Thymus (tissue), 11 donors: ENCODE measurements at regions not wholly inside any gene's neighbourhood (a gene's known extent, or its start where the extent isn't known, plus 50 kb on each side); places are given as distances from the start of the nearest gene placed in this dataset.

Experiments
- DNase-seq, 9 donors: peaks; one replicate each; pipeline ENCODE4 v3.0.0-alpha.2; 2013; ENCODE audit warnings: low spot score in 9 of 9, low read depth in 6 of 9, missing footprints in 1 of 9
- H3K27ac ChIP-seq, 2 donors: one replicate each; pipeline ENCODE4 v1.5.1; 2013; ENCODE audit warnings: control low read depth in 1 of 2, low read depth in 1 of 2, low read length in 1 of 2, mild to moderate bottlenecking in 1 of 2, moderate library complexity in 1 of 2
- H3K27me3 ChIP-seq, 2 donors: one replicate each; pipeline ENCODE4 v1.5.1; 2013; ENCODE audit warnings: low read length in 1 of 2; ENCODE audit not compliant: control insufficient read depth in 2 of 2, insufficient read depth in 1 of 2
- H3K36me3 ChIP-seq, 2 donors: one replicate each; pipeline ENCODE4 v1.5.1; 2013; ENCODE audit warnings: low read length in 1 of 2, mild to moderate bottlenecking in 1 of 2, moderate library complexity in 1 of 2; ENCODE audit not compliant: control insufficient read depth in 2 of 2, insufficient read depth in 2 of 2
- H3K4me1 ChIP-seq, 2 donors: one replicate each; pipeline ENCODE4 v1.5.1; 2013; ENCODE audit warnings: low read length in 2 of 2; ENCODE audit not compliant: control insufficient read depth in 2 of 2, insufficient read depth in 2 of 2
- H3K4me3 ChIP-seq, 2 donors: one replicate each; pipeline ENCODE4 v1.5.1; 2013; ENCODE audit warnings: low read length in 2 of 2, control low read depth in 1 of 2, mild to moderate bottlenecking in 1 of 2
- H3K9me3 ChIP-seq, 2 donors: one replicate each; pipeline ENCODE4 v1.5.1; 2013; ENCODE audit warnings: low read length in 1 of 2, mild to moderate bottlenecking in 1 of 2; ENCODE audit not compliant: control insufficient read depth in 2 of 2, insufficient read depth in 1 of 2
- WGBS: extraction: QIAGEN DNeasy Blood & Tissue Kit; methylation state at CpG from one replicate; pipeline ENCODE4 v1.1.7; 2013; 5-methylcytosine and 5-hydroxymethylcytosine counted together
- donor health status: healthy.

GRCh38 chr9:12060811-12061210 lies 632.4 kb upstream of the TYRP1 start:
- H3K4me3 ChIP-seq: no peak overlapping the region
- H3K36me3 ChIP-seq: no peaks in the 10 kb centered on the region
- WGBS: 81% methylated on average over 2 of the region's 2 CpGs
- no peaks in the 10 kb centered on the region for H3K9me3 ChIP-seq
- H3K27ac ChIP-seq: no peak overlapping the region
- no peaks in the 10 kb centered on the region for H3K4me1 ChIP-seq
- H3K27me3 ChIP-seq: no peaks in the 10 kb centered on the region
- no peak for DNase-seq

GRCh38 chr9:12065050-12065449 lies 628.1 kb upstream of the TYRP1 start:
- H3K36me3 ChIP-seq: no peaks in the 10 kb centered on the region
- WGBS: 45% methylated on average over 3 of the region's 3 CpGs
- H3K27me3 ChIP-seq: no peaks in the 10 kb centered on the region
- H3K9me3 ChIP-seq: no peaks in the 10 kb centered on the region
- no peaks in the 10 kb centered on the region for H3K4me1 ChIP-seq
- H3K27ac ChIP-seq: no peak overlapping the region
- DNase-seq: no peak
- H3K4me3 ChIP-seq: no peak overlapping the region

GRCh38 chr9:12065686-12066085 lies 627.5 kb upstream of the TYRP1 start:
- H3K27ac ChIP-seq: no peak overlapping the region
- H3K36me3 ChIP-seq: no peaks in the 10 kb centered on the region
- H3K27me3 ChIP-seq: no peaks in the 10 kb centered on the region
- no peaks in the 10 kb centered on the region for H3K9me3 ChIP-seq
- DNase-seq: no peak
- WGBS: 91% methylated on average over 3 of the region's 3 CpGs
- no peak overlapping the region for H3K4me3 ChIP-seq
- H3K4me1 ChIP-seq: no peaks in the 10 kb centered on the region

- Histone ChIP-seq H3K27me3 (no peaks in the 10 kb centered on the region), H3K36me3 (no peaks in the 10 kb centered on the region), H3K9me3 (no peaks in the 10 kb centered on the region), H3K4me1 (no peaks in the 10 kb centered on the region), H3K4me3 (no peak overlapping the region), H3K27ac (no peak overlapping the region)
- DNase-seq: no peak
- 94% methylated on average over 2 of the region's 2 CpGs for WGBS
These were observed 626.6 kb upstream of the TYRP1 start for GRCh38 chr9:12066455-12067035.

GRCh38 chr9:12069366-12069765 lies 623.8 kb upstream of the TYRP1 start:
- Histone ChIP-seq H3K9me3 (peaks cover 0 to 3% of the 10 kb centered on the region in 2 donors), H3K27ac (no peak overlapping the region), H3K27me3 (no peaks in the 10 kb centered on the region), H3K4me1 (no peaks in the 10 kb centered on the region), H3K36me3 (no peaks in the 10 kb centered on the region), H3K4me3 (no peak overlapping the region)
- 89% methylated on average over 4 of the region's 4 CpGs for WGBS
- no peak for DNase-seq

GRCh38 chr9:12085399-12085798 lies 607.8 kb upstream of the TYRP1 start:
- no peak for DNase-seq
- Histone ChIP-seq H3K27me3 (no peaks in the 10 kb centered on the region), H3K4me3 (no peak overlapping the region), H3K9me3 (no peaks in the 10 kb centered on the region), H3K27ac (no peak overlapping the region), H3K4me1 (no peaks in the 10 kb centered on the region), H3K36me3 (no peaks in the 10 kb centered on the region)

GRCh38 chr9:12091865-12092527 lies 601.2 kb upstream of the TYRP1 start:
- WGBS: 90% methylated on average over 6 of the region's 6 CpGs

GRCh38 chr9:12094046-12094445 lies 599.1 kb upstream of the TYRP1 start:
- WGBS: 91% methylated on average over 1 of the region's 1 CpG
- no peak overlapping the region for H3K4me3 ChIP-seq
- no peak for DNase-seq
- no peak overlapping the region for H3K27ac ChIP-seq
- H3K27me3 ChIP-seq: no peaks in the 10 kb centered on the region
- H3K36me3 ChIP-seq: no peaks in the 10 kb centered on the region
- H3K9me3 ChIP-seq: peaks cover 0 to 3% of the 10 kb centered on the region in 2 donors
- no peaks in the 10 kb centered on the region for H3K4me1 ChIP-seq

More at GRCh38 chr9:12091865-12092527, 601.2 kb upstream of the TYRP1 start:
- peaks cover 0 to 3% of the 10 kb centered on the region in 2 donors for H3K9me3 ChIP-seq
- no peaks in the 10 kb centered on the region for H3K36me3 ChIP-seq
- H3K4me3 ChIP-seq: no peak overlapping the region
- H3K27me3 ChIP-seq: no peaks in the 10 kb centered on the region
- no peak for DNase-seq
- no peak overlapping the region for H3K27ac ChIP-seq
- H3K4me1 ChIP-seq: no peaks in the 10 kb centered on the region

GRCh38 chr9:12095931-12096330 lies 597.3 kb upstream of the TYRP1 start:
- Histone ChIP-seq H3K36me3 (no peaks in the 10 kb centered on the region), H3K27me3 (no peaks in the 10 kb centered on the region), H3K4me1 (no peaks in the 10 kb centered on the region), H3K4me3 (no peak overlapping the region), H3K27ac (no peak overlapping the region), H3K9me3 (peaks cover 0 to 3% of the 10 kb centered on the region in 2 donors)
- no peak for DNase-seq
- WGBS: 86% methylated on average over 4 of the region's 4 CpGs
